ENCODE measurements at regions not wholly inside any gene's neighbourhood (a gene's known extent, or its start where the extent isn't known, plus 50 kb on each side); places are given as distances from the start of the nearest gene placed in this dataset.

- WGBS, 2 experiments (ENCODE audit: low coverage in 1 of 2, low lambda C conversion rate in 2 of 2, missing lambda C conversion rate in 2 of 2): 86 to 100% methylated on average over 1 of the region's 1 CpG
- in situ Hi-C loops (cut with MboI): no loop called here
- H3K79me2 ChIP-seq (ENCODE audit: insufficient read depth): no peaks in the 10 kb centered on the region
- H3K9me3 ChIP-seq (ENCODE audit: low read depth): no peaks in the 10 kb centered on the region
- H3F3A ChIP-seq (ENCODE audit: insufficient read depth): peaks cover 16% of the 10 kb centered on the region
- H3K27ac ChIP-seq: no peak overlapping the region
- no peak overlapping the region for H3K9ac ChIP-seq
- no peaks in the 10 kb centered on the region for H3K36me3 ChIP-seq (ENCODE audit: low read depth)
- no peak overlapping the region for H3K4me2 ChIP-seq (ENCODE audit: unreplicated experiment)
- H4K20me1 ChIP-seq (ENCODE audit: insufficient read depth): no peaks in the 10 kb centered on the region
- H3K4me1 ChIP-seq (ENCODE audit: insufficient read depth): peaks cover 25% of the 10 kb centered on the region
- H3K9me2 ChIP-seq (ENCODE audit: insufficient read depth): no peaks in the 10 kb centered on the region
- no peak overlapping the region for H2AFZ ChIP-seq
- no peak for DNase-seq
- no peak for TF ChIP-seq EZH2 (IDR thresholded peaks at IDR 0.05; ENCODE audit: insufficient read depth, poor library complexity, severe bottlenecking)
- no peak for TF ChIP-seq EZH2phosphoT487 (IDR thresholded peaks at IDR 0.05; ENCODE audit: insufficient read depth, low read depth)
- no peak overlapping the region for H3K4me3 ChIP-seq
- H3K27me3 ChIP-seq (replicated peaks; ENCODE audit: insufficient read depth): no peaks in the 10 kb centered on the region
Observed at GRCh38 chr13:50596156-50596555, 247.3 kb downstream of the DLEU7 start.

GRCh38 chr13:50596776-50597203, 246.7 kb downstream of the DLEU7 start:
- Histone ChIP-seq H3K9me2 (ENCODE audit: insufficient read depth) (no peaks in the 10 kb centered on the region), H3K27me3 (replicated peaks; ENCODE audit: insufficient read depth) (no peaks in the 10 kb centered on the region), H3K4me3 (no peak overlapping the region), H3K9me3 (ENCODE audit: low read depth) (no peaks in the 10 kb centered on the region), H3F3A (ENCODE audit: insufficient read depth) (peaks cover 15% of the 10 kb centered on the region), H3K4me1 (ENCODE audit: insufficient read depth) (peaks cover 21% of the 10 kb centered on the region), H3K9ac (no peak overlapping the region), H4K20me1 (ENCODE audit: insufficient read depth) (no peaks in the 10 kb centered on the region), H3K27ac (no peak overlapping the region), H3K4me2 (ENCODE audit: unreplicated experiment) (no peak overlapping the region), H2AFZ (no peak overlapping the region), H3K36me3 (ENCODE audit: low read depth) (no peaks in the 10 kb centered on the region), H3K79me2 (ENCODE audit: insufficient read depth) (no peaks in the 10 kb centered on the region)
- no peak for DNase-seq
- TF ChIP-seq EZH2 (IDR thresholded peaks at IDR 0.05; ENCODE audit: insufficient read depth, poor library complexity, severe bottlenecking): no peak
- TF ChIP-seq EZH2phosphoT487 (IDR thresholded peaks at IDR 0.05; ENCODE audit: insufficient read depth, low read depth): no peak
- WGBS, 2 experiments (ENCODE audit: low coverage in 1 of 2, low lambda C conversion rate in 2 of 2, missing lambda C conversion rate in 2 of 2): 63 to 72% methylated on average over 2 of the region's 2 CpGs
- in situ Hi-C loops (cut with MboI): no loop called here

GRCh38 chr13:50598338-50598737, 245.2 kb downstream of the DLEU7 start:
- 52 to 53% methylated on average over 3 of the region's 3 CpGs for WGBS, 2 experiments (ENCODE audit: low coverage in 1 of 2, low lambda C conversion rate in 2 of 2, missing lambda C conversion rate in 2 of 2)
- in situ Hi-C loops (cut with MboI): no loop called here

GRCh38 chr13:50599046-50599445, 244.4 kb downstream of the DLEU7 start:
- Histone ChIP-seq H3F3A (ENCODE audit: insufficient read depth) (no peaks in the 10 kb centered on the region), H3K9me2 (ENCODE audit: insufficient read depth) (no peaks in the 10 kb centered on the region), H3K9me3 (ENCODE audit: low read depth) (no peaks in the 10 kb centered on the region), H4K20me1 (ENCODE audit: insufficient read depth) (no peaks in the 10 kb centered on the region), H3K36me3 (ENCODE audit: low read depth) (no peaks in the 10 kb centered on the region), H3K79me2 (ENCODE audit: insufficient read depth) (no peaks in the 10 kb centered on the region), H3K4me2 (ENCODE audit: unreplicated experiment) (no peak overlapping the region), H3K27me3 (replicated peaks; ENCODE audit: insufficient read depth) (no peaks in the 10 kb centered on the region), H3K4me1 (ENCODE audit: insufficient read depth) (no peaks in the 10 kb centered on the region), H3K4me3 (no peak overlapping the region), H3K9ac (no peak overlapping the region), H3K27ac (no peak overlapping the region), H2AFZ (no peak overlapping the region)
- WGBS, 2 experiments (ENCODE audit: low coverage in 1 of 2, low lambda C conversion rate in 2 of 2, missing lambda C conversion rate in 2 of 2): 57% methylated on average over 5 of the region's 5 CpGs
- TF ChIP-seq EZH2phosphoT487 (IDR thresholded peaks at IDR 0.05; ENCODE audit: insufficient read depth, low read depth): no peak
- TF ChIP-seq EZH2 (IDR thresholded peaks at IDR 0.05; ENCODE audit: insufficient read depth, poor library complexity, severe bottlenecking): no peak
- in situ Hi-C loops (cut with MboI): no loop called here
- DNase-seq: no peak

More at GRCh38 chr13:50598338-50598737, 245.2 kb downstream of the DLEU7 start:
- H3K4me1 ChIP-seq (ENCODE audit: insufficient read depth): peaks cover 6% of the 10 kb centered on the region
- H3K27me3 ChIP-seq (replicated peaks; ENCODE audit: insufficient read depth): no peaks in the 10 kb centered on the region
- no peaks in the 10 kb centered on the region for H3K36me3 ChIP-seq (ENCODE audit: low read depth)
- H3K9ac ChIP-seq: no peak overlapping the region
- no peaks in the 10 kb centered on the region for H3K9me2 ChIP-seq (ENCODE audit: insufficient read depth)
- H3K27ac ChIP-seq: no peak overlapping the region
- TF ChIP-seq EZH2phosphoT487 (IDR thresholded peaks at IDR 0.05; ENCODE audit: insufficient read depth, low read depth) (no peak), EZH2 (IDR thresholded peaks at IDR 0.05; ENCODE audit: insufficient read depth, poor library complexity, severe bottlenecking) (no peak)
- H3K4me3 ChIP-seq: no peak overlapping the region
- H3K9me3 ChIP-seq (ENCODE audit: low read depth): no peaks in the 10 kb centered on the region
- H3K79me2 ChIP-seq (ENCODE audit: insufficient read depth): no peaks in the 10 kb centered on the region
- no peaks in the 10 kb centered on the region for H4K20me1 ChIP-seq (ENCODE audit: insufficient read depth)
- DNase-seq: no peak
- H3K4me2 ChIP-seq (ENCODE audit: unreplicated experiment): no peak overlapping the region
- H2AFZ ChIP-seq: no peak overlapping the region
- H3F3A ChIP-seq (ENCODE audit: insufficient read depth): peaks cover 2% of the 10 kb centered on the region

- H3K36me3 ChIP-seq (ENCODE audit: low read depth): no peaks in the 10 kb centered on the region
- no peak overlapping the region for H3K4me2 ChIP-seq (ENCODE audit: unreplicated experiment)
- H3K79me2 ChIP-seq (ENCODE audit: insufficient read depth): no peaks in the 10 kb centered on the region
- no peak overlapping the region for H3K4me3 ChIP-seq
- no peaks in the 10 kb centered on the region for H3F3A ChIP-seq (ENCODE audit: insufficient read depth)
- no peak overlapping the region for H3K9ac ChIP-seq
- in situ Hi-C loops (cut with MboI): no loop called here
- no peaks in the 10 kb centered on the region for H3K9me3 ChIP-seq (ENCODE audit: low read depth)
- H3K4me1 ChIP-seq (ENCODE audit: insufficient read depth): no peaks in the 10 kb centered on the region
- no peaks in the 10 kb centered on the region for H3K27me3 ChIP-seq (replicated peaks; ENCODE audit: insufficient read depth)
- no peak for DNase-seq
- WGBS, 2 experiments (ENCODE audit: low coverage in 1 of 2, low lambda C conversion rate in 2 of 2, missing lambda C conversion rate in 2 of 2): 67 to 69% methylated on average over 2 of the region's 2 CpGs
- TF ChIP-seq EZH2 (IDR thresholded peaks at IDR 0.05; ENCODE audit: insufficient read depth, poor library complexity, severe bottlenecking) (no peak), EZH2phosphoT487 (IDR thresholded peaks at IDR 0.05; ENCODE audit: insufficient read depth, low read depth) (no peak)
- H4K20me1 ChIP-seq (ENCODE audit: insufficient read depth): no peaks in the 10 kb centered on the region
- no peak overlapping the region for H2AFZ ChIP-seq
- H3K27ac ChIP-seq: no peak overlapping the region
- no peaks in the 10 kb centered on the region for H3K9me2 ChIP-seq (ENCODE audit: insufficient read depth)
Observed at GRCh38 chr13:50599927-50600326, 243.6 kb downstream of the DLEU7 start.

Measured in GM23248 (cell line).